GM12864 (cell line): ENCODE measurements at regions not wholly inside any gene's neighbourhood (a gene's known extent, or its start where the extent isn't known, plus 50 kb on each side); places are given as distances from the start of the nearest gene placed in this dataset.

ENCODE experiments used
- DNase-seq: peaks from one replicate; pipeline ENCODE4 v3.0.0-alpha.2; 2011; ENCODE audit warnings: low read depth
- H3K4me3 ChIP-seq: 2 replicates; pipeline ENCODE4 v1.5.1; 2011; ENCODE audit warnings: mild to moderate bottlenecking, low read depth, low read length, control low read depth
- TF ChIP-seq, protein P1 (sequence below): IDR thresholded peaks from 2 replicates; pipeline ENCODE4 v1.5.1; 2011; ENCODE audit warnings: low read depth, mild to moderate bottlenecking, moderate library complexity, low read length, control low read depth, inconsistent platforms; ENCODE audit errors: missing control alignments

DNA sequence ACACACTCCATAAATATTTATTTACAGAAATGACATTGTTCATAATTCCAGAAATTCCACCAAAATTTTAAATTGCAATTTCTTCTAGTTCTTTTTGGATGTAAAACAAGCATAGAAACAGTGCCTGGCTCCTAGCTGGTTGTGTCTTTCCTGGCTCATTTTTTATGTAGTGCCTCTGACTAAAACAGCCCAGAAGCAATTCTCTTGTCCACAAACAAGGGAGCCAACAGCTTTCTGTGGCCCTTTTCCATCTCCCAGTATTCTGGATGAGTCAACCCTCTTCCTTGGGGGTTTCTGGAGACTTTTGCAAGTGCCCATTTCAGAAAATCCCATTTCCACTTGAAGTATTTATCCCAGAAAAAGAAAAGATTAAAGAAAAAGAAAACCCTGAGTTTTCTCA lies 141.4 kb downstream of the PHLDA1 start:
- TF ChIP-seq, protein P1, sequence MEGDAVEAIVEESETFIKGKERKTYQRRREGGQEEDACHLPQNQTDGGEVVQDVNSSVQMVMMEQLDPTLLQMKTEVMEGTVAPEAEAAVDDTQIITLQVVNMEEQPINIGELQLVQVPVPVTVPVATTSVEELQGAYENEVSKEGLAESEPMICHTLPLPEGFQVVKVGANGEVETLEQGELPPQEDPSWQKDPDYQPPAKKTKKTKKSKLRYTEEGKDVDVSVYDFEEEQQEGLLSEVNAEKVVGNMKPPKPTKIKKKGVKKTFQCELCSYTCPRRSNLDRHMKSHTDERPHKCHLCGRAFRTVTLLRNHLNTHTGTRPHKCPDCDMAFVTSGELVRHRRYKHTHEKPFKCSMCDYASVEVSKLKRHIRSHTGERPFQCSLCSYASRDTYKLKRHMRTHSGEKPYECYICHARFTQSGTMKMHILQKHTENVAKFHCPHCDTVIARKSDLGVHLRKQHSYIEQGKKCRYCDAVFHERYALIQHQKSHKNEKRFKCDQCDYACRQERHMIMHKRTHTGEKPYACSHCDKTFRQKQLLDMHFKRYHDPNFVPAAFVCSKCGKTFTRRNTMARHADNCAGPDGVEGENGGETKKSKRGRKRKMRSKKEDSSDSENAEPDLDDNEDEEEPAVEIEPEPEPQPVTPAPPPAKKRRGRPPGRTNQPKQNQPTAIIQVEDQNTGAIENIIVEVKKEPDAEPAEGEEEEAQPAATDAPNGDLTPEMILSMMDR, result no peak
- H3K4me3 ChIP-seq, result no peak overlapping the region
- no peak for DNase-seq

DNA sequence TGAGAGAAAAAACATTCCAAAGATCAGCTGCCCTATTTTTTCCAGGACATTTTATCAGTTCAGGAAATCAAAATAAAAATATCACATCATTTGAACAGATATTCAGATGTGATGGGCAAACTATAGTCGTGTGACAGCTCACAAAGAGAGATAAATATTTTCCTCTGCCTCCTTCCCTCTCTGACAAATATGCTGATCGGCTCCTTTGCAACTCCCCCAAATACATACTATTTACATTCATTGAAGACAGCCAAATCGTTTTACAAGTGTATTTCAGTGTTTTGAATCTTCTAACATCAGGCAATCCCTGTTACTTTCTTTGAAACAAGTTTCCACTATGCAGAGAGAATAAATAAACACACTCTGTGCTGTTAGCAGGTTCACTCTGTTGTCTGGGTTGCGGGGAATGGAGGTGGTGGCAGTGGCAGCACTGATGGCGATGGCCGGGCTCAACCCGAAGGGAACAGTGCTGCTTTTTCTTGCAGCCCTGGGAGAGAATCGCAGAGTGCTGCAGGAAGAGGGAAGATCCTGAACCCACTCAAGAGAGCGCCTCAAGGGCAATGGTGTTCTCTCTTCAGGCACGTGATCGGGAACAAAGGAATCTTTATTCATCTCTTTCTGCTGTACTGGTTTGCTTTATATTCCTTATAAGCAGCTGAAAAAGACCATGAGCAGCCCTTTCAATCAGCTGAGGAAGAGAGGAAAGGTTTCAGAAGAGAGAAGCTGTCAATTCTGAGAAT lies 142.5 kb downstream of the PHLDA1 start:
- DNase-seq, result no peak
- H3K4me3 ChIP-seq, result no peak overlapping the region
- TF ChIP-seq, protein P1, result no peak

DNA sequence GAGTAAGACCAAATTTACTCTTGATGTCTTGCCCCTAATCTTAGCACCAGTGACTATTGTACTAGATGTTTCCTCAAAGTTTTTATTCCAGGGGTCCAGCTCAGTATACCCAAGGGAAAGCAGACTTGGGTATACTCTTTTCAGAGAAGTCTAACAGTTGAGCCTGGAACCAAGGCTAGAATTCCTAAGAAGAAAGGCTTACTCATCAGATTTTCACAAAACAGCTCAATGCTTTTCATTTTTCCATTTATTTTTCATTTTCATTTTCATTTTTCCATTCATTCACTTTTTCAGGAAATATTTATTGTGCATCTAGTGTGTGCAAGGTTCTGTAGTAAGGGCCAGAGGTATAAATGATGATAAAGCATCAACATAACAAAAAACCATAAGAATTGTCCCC lies 143.2 kb downstream of the PHLDA1 start:
- DNase-seq, result no peak
- no peak overlapping the region for H3K4me3 ChIP-seq
- TF ChIP-seq, protein P1, result no peak

DNA sequence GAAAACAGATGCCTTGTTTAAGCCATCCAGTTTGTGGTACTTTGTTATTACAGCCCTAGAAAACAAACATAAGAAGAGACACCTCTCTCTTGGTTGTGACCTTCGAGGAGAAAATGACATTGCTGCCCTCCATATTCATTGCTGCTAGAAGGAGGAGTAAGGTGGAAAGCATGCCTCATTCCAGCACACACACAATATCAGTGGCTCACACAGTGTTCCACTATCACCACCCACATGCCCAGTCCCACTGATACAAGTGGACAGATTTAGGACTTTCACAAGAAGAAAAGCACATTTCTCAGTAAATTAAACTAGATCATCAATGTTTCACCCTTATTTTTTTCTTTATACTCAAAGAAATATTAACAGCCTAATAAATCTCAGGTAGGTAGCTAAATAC lies 143.6 kb downstream of the PHLDA1 start:
- no peak for DNase-seq
- TF ChIP-seq, protein P1, result no peak

DNA sequence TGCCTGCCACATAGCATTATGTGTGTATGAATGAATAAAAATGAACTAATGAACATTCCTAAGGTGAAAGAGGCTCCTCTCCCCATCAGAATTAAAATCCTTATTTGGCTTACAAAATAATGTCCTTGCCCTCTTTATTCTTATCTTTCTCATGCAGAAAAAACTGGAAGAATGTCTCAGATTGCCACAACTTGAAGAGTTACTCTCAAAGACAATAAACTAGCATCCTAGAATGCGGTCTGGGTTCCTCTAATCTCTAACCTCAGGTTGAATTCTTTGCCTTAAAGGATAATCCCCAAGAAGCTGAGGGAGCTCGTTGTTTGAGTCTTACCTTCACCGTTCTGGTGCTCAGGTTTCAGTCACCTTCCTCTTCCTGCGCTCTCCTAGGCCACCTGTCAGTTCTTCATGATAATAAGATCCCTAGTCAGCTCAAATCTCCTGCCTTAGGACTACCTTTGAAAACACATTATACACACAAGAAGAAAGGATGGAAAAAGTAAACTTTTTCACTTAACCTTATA lies 147.1 kb downstream of the PHLDA1 start:
- no peak overlapping the region for H3K4me3 ChIP-seq
- DNase-seq, result no peak
- TF ChIP-seq, protein P1, result no peak

More for the DNA sequence above, 143.6 kb downstream of the PHLDA1 start:
- H3K4me3 ChIP-seq, result no peak overlapping the region

DNA sequence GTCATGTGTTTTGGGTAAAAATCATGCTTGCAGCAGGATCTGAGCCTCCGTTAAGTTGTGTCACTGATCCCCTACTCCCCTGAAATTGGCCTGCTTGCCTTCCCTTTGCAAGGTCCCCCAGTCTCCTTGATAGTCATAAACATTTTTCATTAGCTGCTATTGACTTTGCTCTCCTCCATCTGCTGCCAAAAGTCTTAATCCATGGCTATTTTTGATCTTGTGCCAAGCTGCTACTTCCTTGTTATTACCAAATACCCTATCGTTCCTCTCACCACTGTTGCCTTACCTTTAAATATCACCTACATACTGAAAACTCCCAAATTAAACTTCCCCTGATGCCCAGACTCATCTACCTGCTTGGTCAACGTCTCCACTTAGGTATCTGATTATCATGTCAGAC lies 148.3 kb downstream of the PHLDA1 start:
- H3K4me3 ChIP-seq, result no peak overlapping the region
- TF ChIP-seq, protein P1, result no peak
- no peak for DNase-seq

DNA sequence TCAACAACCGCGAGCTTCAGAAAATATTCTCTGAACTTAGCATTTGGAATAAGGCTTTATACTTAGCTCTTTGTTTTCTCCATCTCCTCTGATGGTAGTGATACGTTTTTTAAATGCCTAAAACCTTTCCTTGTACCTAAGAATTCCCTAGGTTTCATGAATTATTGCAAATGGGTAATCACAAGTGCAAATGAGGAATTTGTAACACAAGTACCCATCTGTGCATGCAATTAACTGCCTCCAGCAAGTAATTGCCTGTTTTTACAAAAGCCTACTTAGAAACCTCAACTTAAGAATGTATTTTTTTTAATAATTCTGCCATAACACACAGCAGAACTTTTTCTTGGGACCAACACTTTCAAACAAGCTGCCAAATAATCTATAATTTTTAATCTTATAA lies 149.2 kb downstream of the PHLDA1 start:
- H3K4me3 ChIP-seq, result no peak overlapping the region
- DNase-seq, result no peak
- TF ChIP-seq, protein P1, result no peak
